ENCODE measurements at regions not wholly inside any gene's neighbourhood (a gene's known extent, or its start where the extent isn't known, plus 50 kb on each side); places are given as distances from the start of the nearest gene placed in this dataset.

DNA sequence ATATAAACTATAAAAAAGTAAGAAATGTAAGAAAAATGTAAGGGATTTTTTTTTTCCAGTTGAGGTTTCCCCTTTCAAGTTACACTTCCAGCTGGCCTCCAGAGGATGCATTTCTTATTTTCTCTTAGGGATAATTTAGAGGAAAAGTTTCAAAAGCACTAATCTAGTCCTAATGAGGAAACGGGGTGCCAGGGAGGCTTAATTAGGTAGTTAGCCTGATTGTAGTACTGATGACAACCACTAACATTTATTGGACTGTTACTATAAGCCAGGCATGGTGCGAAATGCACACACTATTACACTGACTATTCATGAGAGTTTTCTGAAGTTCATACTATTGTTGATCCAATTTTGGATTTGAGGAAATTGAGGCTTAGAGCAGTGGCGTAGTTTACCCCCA, 290.8 kb upstream of the FMN2 start:
- in situ Hi-C loops (cut with HindIII; ENCODE audit: low pct_unique_long_range_greater_than_20kb, low sequenced_read_pairs), result no loop called here
- DNase-seq (ENCODE audit: low read depth), result no peak

DNA sequence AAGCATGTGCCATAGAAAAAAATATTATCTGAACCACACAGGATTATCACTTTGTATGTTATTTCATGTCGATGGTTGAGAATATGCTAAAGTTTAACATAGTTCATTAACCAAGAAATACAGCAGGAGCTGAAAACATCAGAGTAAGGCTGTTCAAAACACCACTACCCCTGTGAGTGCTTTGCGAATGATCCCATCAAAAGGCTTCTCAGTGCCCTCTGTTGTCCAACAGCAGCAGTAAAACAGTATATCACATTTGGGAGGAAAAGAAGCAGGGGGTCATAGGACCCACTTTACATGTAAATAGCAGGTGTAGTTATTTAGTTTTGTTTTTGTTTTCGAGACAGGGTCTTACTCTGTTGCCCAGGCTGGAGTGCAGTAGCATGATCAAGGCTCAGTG, 289.4 kb upstream of the FMN2 start:
- in situ Hi-C loops (cut with HindIII; ENCODE audit: low pct_unique_long_range_greater_than_20kb, low sequenced_read_pairs), result no loop called here
- DNase-seq (ENCODE audit: low read depth), result no peak

- in situ Hi-C loops (cut with HindIII; ENCODE audit: low pct_unique_long_range_greater_than_20kb, low sequenced_read_pairs), result no loop called here
- DNase-seq (ENCODE audit: low read depth), result no peak
These were observed 287.9 kb upstream of the FMN2 start for GRCh38 chr1:239803781-239804180.

DNA sequence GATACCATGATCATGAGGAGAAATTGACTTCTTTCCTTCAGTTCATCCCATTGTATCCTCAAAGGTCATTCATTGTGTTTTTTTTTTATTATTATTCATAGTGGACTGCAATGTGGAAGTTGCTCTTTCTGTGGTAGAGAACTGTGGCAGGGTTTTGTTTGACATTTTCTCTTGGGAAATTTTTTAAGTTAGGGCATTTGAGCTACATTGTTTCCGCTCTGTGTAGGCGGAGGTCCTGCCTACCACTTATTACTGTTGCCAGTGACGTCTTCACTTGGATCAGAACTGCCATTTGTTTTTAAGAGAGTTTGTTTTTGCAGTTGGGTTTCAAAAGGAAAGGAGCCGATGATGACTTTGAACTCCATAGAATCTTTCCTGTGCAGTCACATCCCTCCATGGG, 287.4 kb upstream of the FMN2 start:
- in situ Hi-C loops (cut with HindIII; ENCODE audit: low pct_unique_long_range_greater_than_20kb, low sequenced_read_pairs), result no loop called here
- DNase-seq (ENCODE audit: low read depth), result no peak

DNA sequence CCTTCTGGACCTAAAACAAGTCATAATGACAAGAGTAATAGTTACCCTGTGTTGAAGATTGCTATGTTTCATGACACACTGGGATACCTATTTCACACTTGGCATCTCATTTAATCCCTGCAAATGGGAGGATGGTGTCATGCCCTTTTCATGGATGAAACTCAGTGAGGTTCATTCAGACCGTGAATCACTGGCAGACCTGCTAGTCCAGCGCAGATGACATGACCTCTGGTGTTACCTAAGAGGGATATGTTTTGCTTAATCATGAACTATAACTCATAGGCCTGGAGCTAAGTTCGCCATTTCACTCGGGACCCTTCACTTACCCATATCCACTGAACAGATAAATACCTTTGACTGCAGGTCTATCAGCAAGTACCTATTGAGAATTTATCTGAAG, 286.6 kb upstream of the FMN2 start:
- in situ Hi-C loops (cut with HindIII; ENCODE audit: low pct_unique_long_range_greater_than_20kb, low sequenced_read_pairs), result no loop called here
- DNase-seq (ENCODE audit: low read depth), result no peak

- DNase-seq (ENCODE audit: low read depth), result no peak
These were observed 285.6 kb upstream of the FMN2 start for GRCh38 chr1:239805851-239806772.

DNA sequence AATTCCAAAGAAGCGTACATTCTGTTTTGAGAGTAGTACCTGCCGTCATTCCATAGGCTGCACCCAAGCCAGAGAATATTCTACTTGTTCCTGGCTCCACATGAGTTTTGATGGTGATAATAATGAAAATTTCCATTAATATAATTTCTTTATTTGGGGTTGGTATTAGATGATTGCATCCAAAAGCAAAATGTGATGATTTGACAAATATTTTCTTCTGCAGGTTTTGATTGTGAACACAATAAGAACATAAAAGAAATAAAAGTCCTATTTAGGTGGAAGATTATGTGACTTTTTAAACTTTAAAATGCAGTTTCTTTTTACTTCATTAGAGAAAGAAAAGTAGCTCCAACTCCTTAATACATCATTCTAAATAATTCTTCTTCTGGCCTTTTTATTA, 284.8 kb upstream of the FMN2 start:
- DNase-seq (ENCODE audit: low read depth), result no peak
- in situ Hi-C loops (cut with HindIII; ENCODE audit: low pct_unique_long_range_greater_than_20kb, low sequenced_read_pairs), result no loop called here

More at GRCh38 chr1:239805851-239806772, 285.6 kb upstream of the FMN2 start:
- in situ Hi-C loops (cut with HindIII; ENCODE audit: low pct_unique_long_range_greater_than_20kb, low sequenced_read_pairs), result no loop called here

GRCh38 chr1:239807361-239807760, 284.3 kb upstream of the FMN2 start:
- DNase-seq (ENCODE audit: low read depth), result no peak
- in situ Hi-C loops (cut with HindIII; ENCODE audit: low pct_unique_long_range_greater_than_20kb, low sequenced_read_pairs), result no loop called here

GRCh38 chr1:239810061-239810481, 281.6 kb upstream of the FMN2 start:
- in situ Hi-C loops (cut with HindIII; ENCODE audit: low pct_unique_long_range_greater_than_20kb, low sequenced_read_pairs), result no loop called here
- no peak for DNase-seq (ENCODE audit: low read depth)

- in situ Hi-C loops (cut with HindIII; ENCODE audit: low pct_unique_long_range_greater_than_20kb, low sequenced_read_pairs), result no loop called here
- DNase-seq (ENCODE audit: low read depth), result no peak
These were observed 280.3 kb upstream of the FMN2 start for GRCh38 chr1:239811211-239811885.

- in situ Hi-C loops (cut with HindIII; ENCODE audit: low pct_unique_long_range_greater_than_20kb, low sequenced_read_pairs), result no loop called here
- no peak for DNase-seq (ENCODE audit: low read depth)
These were observed 279.1 kb upstream of the FMN2 start for GRCh38 chr1:239812580-239812979.

DNA sequence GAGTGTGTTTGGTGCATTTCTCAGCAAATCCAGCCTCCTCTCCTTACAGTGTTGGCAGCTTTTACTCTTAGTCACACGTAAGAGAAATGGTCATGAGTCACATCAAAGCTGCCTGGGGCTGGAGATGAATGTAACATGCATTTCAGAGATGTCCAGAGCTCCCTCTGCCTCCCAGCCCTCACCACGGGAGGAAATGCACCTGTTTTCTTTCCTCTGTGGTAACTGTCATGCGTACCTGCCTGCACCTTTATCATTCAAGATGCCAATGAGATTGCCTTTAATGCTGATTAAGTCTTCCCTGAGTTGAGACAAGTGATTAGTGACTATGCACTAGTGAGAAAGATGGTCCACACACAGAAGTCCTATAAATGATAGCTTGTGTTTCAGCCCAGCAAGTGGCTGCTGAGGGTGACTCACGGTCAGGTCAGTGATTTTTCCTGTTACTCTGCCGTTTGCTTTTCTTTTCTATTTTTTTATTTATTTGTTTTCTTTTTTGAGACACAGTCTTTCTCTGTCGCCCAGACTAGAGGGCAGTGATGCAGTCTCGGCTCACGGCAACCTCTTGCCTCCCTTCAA, 277.3 kb upstream of the FMN2 start:
- in situ Hi-C loops (cut with HindIII; ENCODE audit: low pct_unique_long_range_greater_than_20kb, low sequenced_read_pairs), result no loop called here
- DNase-seq (ENCODE audit: low read depth), result peak; percentile 93

DNA sequence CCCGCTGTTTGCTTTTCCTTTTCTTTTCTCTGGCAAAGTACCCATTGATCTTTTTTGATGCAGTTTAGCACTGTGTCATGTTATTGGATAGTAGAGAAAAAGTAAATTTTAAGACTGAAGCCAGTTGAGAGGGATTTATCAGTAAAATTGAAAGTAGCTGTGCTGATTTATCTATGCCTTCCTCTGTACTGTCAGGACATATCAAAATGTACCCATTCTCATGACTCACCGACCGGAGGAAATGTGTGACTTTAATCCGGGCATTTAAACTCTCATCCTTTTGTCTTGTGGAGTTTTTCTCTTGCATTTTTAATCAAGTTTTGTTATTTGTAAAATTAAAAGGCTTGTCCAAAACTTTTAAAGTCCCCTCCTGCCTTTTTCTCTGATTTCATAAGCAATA, 276.6 kb upstream of the FMN2 start:
- in situ Hi-C loops (cut with HindIII; ENCODE audit: low pct_unique_long_range_greater_than_20kb, low sequenced_read_pairs), result no loop called here

DNA sequence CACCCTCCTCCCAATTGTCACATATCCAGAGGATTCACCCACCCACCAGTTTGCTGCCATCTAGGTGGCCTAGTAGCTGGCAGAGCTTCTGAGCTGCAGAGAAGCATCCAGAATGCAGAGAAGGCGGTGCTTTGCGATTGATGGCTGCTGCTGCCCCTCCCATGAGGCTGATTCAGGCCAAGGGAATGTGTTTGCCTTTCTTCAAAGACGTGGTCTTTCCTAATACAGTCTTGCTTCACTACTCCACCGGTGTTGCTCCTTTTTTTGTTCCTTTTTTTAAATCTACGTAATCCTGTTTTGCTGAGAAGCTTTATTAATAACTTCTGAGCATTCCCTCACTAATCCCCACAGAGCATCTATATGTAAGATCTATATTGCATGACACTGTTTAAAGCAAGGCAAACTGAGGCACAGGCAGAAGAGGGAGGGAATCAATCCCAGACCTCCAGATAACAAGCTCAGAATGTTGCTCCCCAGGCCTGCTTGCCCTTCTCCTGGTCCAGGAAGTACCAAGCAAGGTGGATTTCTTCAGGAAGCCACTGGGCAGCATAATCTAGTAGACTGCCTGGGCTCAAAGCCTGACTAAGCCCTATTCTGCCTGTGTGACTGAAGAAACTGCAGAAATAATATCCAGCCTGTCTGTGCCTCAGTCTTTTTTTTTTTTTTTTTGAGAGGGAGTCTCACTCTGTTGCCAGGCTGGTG, 275.5 kb upstream of the FMN2 start:
- in situ Hi-C loops (cut with HindIII; ENCODE audit: low pct_unique_long_range_greater_than_20kb, low sequenced_read_pairs), result no loop called here
- peak; percentile 80 for DNase-seq (ENCODE audit: low read depth)

More for the DNA sequence above, 276.6 kb upstream of the FMN2 start:
- no peak for DNase-seq (ENCODE audit: low read depth)

- no peak for DNase-seq (ENCODE audit: low read depth)
- in situ Hi-C loops (cut with HindIII; ENCODE audit: low pct_unique_long_range_greater_than_20kb, low sequenced_read_pairs), result no loop called here
These were observed 274.4 kb upstream of the FMN2 start for GRCh38 chr1:239817276-239817675.

DNA sequence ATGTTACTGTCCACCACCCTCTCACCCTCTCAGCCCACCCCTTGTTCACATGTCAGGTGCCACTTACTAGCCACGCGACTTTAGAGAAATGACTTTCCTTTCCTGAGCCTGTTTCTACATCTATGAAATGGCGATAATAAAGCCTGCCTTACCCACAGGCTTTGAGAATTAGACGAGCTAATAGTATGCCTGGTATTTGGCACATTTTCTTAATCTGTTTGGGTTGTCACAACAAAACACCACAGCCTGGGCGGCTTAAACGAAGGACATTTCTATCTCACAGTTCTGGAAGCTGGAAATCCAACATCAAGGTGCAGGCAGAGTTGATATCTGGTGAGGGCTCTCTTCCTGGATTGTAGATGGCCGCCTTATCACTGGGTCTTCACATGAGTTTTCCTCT, 273.9 kb upstream of the FMN2 start:
- DNase-seq (ENCODE audit: low read depth), result no peak
- in situ Hi-C loops (cut with HindIII; ENCODE audit: low pct_unique_long_range_greater_than_20kb, low sequenced_read_pairs), result no loop called here

GRCh38 chr1:239819096-239819495, 272.6 kb upstream of the FMN2 start:
- no peak for DNase-seq (ENCODE audit: low read depth)
- in situ Hi-C loops (cut with HindIII; ENCODE audit: low pct_unique_long_range_greater_than_20kb, low sequenced_read_pairs), result no loop called here

DNA sequence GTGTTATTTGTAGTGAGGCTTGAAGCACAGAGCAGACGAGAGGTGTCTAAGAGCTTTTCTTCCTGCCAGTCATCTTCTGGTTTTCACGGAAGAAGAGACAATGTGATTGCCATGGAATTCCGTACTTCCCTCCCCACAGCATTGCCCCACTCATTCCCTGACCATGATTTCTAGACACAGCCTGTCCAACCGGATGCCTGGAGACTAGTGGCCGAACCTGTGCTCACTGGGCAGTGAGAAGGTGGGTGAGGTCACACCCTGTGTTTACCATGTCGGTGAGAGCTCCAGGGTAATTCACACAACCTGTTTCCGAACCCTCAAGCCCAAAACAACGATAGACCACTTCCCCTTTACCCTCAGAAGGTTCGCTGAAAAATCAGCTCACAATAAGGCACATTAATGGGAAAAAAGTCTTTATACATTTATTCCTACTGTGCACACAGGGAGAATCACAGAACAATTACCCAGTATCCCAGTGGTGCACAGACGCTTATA, 271.9 kb upstream of the FMN2 start:
- DNase-seq (ENCODE audit: low read depth), result no peak
- in situ Hi-C loops (cut with HindIII; ENCODE audit: low pct_unique_long_range_greater_than_20kb, low sequenced_read_pairs), result no loop called here

DNA sequence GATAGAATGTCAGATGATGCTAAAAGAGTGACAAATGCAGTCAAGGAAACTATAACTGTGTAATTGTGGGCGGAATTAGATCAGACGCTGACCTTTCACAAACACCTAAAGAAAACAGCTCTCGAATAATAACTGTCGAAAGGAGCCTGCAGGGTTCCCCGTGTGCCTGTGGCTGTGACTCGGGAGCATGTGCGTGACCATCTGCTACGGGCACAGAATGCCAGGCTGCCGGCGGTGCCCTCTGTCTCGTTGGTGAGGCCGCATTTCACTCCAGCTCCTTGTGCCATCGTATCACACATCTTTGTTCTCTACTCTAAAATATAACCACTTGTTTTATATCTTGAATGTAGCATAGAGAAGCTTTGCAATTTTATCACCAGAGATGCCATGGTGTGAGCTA, 267.8 kb upstream of the FMN2 start:
- in situ Hi-C loops (cut with HindIII; ENCODE audit: low pct_unique_long_range_greater_than_20kb, low sequenced_read_pairs), result no loop called here
- no peak for DNase-seq (ENCODE audit: low read depth)

Data from Caki2 (cell line).